ENCODE measurements at regions not wholly inside any gene's neighbourhood (a gene's known extent, or its start where the extent isn't known, plus 50 kb on each side); places are given as distances from the start of the nearest gene placed in this dataset.

DNA sequence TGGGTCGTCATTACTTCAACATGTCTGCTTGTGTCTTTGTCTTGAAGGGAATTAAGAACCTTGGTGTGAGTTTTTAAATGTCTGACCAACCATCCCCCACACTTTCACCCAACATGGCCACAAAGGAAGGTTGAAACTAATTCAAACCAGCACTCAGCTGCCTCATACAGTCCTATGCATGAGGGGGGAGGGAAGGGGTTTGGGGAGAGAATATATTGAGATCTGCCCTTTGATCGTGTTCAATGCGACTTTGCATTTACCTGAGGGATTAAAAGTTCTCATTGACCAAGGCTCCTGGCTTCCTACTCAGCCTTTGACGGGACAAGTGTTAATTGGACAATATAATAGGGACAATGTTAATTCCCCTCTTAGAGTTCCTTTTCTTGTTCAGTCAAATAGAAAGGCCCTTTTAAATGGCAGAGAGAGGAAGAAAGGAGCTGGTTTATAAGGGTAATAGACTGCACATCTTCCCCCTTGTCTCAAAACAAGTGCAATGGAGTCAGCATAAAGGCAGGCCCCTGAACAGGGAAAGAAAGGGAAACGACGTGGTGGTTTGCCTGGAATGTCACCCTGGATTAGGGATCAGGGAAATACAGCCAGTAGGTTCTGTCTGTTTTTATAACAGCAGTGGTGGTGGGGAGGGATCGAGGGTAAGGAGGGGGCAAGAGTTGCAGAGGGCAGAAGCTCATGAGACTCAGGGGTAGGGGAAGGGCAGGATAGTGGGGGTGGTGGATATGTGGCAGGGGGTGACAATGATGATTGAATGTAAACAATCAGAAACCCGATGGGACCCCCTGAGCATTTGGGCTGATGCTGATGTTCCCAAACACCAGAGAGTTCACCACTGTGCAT, 198.7 kb downstream of the MYCN start:
- TF ChIP-seq ZNF274 (IDR thresholded peaks at IDR 0.05; ENCODE audit: low read depth, low read length) (no peak), YY1 (IDR thresholded peaks at IDR 0.05; ENCODE audit: insufficient read depth, insufficient read length) (no peak), SUZ12 (IDR thresholded peaks at IDR 0.05; ENCODE audit: extremely low read depth, insufficient read depth, insufficient read length) (no peak)
